GM21390 (cell line): ENCODE measurements at regions not wholly inside any gene's neighbourhood (a gene's known extent, or its start where the extent isn't known, plus 50 kb on each side); places are given as distances from the start of the nearest gene placed in this dataset.
"Not testable (repeated sequence)": the region's sequence is repeated elsewhere in the genome, so short reads cannot be mapped to it uniquely, and the experiment has no call there.

Experiments
- ATAC-seq: cut with Tn5 transposase; IDR thresholded peaks from one replicate; pipeline ENCODE4 v1.9.1; 2021; ENCODE audit not compliant: unreplicated experiment

DNA sequence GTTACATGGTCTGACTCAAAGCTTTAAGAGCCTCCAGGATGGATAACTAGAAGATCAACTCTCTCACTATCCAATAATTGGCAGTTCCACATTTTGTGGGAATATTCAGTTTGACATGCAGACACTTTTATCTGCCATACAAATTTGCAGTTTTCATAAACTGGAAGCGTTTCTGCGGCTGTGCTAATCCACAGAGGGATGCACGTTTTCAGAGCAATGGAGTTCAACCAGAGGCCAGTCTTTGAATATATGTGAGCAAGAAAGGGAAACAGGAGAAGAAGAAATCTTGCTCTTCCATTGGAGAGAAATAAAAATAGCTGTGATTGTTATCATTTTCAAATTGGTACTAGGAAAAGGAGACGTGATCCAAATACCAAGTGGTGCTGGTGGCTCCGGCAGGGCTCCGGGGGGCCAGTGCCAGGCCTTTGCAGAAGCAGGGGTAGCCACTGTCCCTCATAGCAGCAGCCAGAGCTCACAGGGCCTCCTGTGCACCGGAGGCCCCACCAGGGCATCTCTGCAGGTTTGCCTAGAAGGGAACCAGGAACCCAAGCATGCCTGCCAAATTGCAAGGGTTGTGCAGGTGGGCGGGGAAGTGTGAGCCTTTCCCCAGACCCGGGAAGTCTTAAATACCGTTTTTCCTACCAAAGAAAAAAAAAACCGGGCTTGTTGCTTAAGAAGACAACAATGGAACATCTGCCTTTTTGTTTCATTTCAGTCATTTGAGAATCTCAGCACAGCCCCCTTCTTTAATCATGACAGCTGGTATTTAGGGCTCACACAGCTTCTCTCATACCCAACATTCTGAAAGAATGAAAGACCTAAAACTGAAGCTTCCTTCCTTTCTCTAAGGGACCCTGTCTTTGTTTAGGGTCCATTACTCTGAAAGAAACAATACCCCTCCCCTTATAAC is 791.1 kb upstream of the SOX11 start:
- ATAC-seq, result no peak

DNA sequence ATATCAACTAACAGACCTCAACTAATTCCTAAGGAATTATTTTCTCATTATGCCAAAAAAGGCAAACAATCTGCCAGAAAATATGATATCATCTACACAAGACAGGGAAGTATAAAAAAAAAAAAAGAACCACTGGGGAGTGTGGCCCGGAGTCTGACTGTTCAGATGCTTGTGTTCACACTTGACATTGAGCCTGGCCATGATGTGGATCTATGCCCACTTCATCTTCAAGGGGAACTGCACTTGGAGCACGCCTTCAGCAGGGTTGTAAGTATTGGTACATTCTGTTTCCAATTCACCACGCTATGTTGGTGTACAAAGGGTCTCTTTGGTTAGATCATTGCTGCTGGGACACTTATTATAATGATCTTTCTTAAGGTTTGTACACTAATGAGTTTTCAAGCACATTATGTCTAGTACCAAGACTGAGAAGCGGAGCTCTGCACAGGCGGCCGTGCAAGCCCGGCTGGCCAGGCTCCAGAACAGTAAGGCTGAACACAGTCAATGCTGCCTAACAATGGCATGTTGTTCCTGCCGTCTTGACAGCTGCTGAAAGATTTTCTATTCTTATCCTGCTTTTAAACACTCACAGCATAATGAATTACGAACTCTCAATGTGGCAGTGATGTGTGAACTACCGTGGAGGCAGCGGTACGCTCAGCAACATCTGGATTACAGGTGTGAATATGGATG is 788.4 kb upstream of the SOX11 start:
- no peak for ATAC-seq

DNA sequence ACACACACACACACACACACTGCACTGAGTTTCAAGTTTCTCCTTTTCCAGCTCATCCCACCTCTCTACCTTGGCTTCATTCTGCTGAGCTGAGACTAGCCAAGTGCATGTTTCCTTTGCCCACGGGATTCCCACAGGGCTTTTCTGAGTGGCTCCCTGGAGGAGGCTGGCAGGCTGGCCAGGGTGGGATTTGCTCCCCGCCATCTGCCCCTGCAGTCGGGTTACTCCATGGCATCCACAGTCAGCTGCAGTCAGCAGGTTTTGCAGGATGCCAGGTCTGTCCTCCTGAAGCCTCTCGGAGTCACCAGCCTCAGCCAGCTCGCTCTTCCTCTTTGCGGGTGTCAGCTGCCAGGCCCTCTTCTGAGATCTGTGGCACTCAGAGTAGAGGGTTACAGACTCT is 783.7 kb upstream of the SOX11 start:
- no peak for ATAC-seq

DNA sequence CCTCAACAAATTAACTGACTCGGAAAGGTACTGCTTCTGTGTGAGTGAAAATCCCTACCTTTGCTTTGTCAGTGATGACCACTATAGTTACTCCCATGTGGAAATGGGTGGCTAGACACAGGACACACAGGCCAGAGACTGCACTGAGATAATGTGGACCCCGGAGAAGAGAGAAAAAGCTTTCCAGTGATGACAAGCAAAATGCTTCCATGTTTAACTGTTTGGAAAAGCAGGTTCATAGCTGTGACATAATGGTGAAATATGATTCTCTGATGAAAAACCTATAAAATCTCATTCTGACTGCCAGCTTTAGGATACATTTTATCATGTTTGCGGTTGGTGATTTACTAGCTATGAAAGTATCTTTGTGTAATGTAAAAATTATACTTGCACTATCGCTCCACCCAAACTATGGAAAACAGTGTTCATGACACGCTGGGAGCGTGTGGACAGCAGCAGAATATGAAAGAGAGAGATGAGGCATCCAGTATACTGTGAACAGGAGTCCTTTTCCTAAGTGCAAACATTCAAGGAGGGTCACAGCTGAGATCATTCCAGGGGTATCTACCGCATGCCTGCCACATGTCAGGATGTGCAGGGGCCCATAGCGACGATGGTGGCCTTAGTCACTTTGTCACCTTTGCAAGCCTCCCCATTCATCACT is 782.7 kb upstream of the SOX11 start:
- no peak for ATAC-seq

DNA sequence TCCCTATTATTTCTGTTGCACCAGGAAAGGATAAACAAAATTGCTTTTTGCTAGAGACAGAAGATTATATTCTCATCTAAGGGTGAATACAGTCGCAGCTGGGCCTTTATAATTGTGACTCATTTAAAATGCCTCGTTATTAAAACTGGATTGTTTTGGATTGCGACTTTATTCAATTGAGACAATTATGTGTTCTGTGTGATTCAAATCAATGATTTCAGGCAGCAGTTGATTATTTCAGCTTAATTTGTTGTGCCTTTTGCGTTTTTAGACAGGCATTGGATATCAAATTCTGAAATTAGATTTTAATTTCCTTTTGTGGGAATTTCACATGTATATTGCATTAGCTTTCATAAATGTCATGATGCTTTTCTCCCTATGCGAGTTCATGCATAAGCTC is 778.1 kb upstream of the SOX11 start:
- no peak for ATAC-seq

DNA sequence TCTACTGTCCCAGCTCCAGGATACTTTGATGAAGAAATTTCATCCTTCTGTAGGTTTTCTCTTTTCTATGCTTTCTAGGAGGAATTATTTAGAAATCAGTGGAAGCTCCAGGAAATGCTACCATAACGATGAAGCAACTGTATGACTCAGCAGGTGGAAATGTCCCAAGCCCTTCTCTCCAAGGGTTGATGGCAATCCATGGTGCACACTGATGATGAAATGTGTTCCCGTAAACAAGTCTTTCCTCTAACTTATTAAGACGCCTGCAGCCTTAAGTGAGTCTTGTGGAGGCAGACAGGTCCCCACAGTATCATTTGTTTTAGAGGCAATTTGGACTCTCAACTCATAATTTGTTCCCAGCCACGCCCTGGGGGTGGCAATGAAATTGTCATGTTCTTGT is 777.6 kb upstream of the SOX11 start:
- ATAC-seq, result no peak

DNA sequence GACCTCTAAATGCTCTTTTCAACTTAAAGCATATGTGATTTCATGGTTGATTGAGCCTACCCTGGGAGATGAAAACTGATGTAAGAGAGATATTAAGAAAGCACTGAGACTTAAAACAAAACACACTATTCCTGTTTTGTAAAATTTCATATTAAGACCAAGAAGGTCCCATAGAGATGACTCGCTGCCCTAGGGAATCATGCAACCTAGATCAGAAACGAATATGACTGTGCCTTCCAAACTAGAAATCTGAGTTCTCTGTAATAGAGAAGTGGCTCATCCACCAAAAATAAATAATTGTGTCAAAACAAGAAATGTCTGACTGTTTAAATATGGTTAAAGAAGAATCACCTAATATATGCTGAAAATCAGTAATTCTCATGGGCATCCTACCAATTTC is 776.8 kb upstream of the SOX11 start:
- no peak for ATAC-seq

DNA sequence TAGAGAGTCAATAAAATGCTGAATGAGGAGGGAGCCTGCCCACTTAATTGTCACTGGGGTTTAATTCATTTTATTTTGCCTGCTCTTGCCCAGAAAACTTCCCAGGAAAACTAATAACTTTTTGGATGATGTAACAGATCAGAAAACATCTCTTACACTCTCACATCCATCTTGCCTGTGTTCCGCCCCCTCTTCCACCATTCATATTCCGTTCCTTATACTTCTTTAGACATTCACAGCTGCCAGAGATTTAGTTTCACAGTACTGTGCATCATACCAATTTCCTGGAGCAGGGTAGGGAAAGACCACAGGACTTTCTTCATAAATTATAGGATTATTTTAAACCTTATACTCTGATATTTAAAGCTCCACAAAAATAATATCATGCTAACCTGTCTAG is 776.1 kb upstream of the SOX11 start:
- no peak for ATAC-seq

DNA sequence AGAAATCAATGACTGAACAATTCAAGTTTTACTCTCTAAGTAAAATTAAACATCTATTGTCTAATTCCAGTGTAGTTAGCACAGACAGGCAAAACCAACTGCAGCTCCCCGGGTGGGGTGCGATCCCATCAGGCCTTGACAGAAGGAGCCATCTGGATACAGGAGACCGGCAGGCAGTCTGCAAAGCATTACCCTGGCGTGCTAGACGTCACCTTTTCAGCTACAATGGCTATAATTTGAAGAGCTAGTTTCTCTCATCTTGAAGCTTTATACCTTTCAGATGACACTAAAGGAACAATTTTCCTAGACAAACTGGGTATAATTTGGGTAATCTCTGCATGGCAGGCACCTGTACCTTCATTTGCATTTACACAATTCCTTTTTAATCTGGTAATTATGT is 761.5 kb upstream of the SOX11 start:
- ATAC-seq, result no peak

DNA sequence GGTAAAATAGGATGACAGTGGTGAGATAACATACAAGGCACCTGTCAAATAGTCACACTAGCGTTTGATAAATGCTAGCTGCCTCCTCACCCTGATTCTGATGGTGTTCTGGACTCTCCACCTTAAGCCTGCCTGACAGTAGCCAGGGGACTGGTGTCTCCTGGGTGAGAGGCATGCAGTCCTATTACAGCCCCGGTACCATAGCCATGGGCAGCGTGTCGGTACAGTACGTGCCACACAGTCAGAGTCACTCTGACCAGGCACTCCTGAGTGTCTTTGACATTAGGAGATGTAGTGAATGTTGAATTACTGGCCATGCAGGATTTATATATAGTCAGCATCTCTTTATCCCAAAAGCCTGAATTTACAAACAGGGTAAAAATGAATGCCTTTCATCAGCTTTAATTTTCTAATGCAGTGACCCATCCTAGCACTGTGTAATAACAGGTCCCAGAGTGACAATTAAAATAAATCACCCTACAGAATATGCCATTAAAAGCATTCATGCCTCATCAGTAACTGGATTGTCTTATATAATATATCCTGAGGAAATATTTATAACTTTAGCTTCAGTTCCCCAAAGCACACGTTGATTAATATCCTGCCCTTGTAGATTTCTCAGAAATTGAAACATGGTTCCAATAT is 760.3 kb upstream of the SOX11 start:
- no peak for ATAC-seq

DNA sequence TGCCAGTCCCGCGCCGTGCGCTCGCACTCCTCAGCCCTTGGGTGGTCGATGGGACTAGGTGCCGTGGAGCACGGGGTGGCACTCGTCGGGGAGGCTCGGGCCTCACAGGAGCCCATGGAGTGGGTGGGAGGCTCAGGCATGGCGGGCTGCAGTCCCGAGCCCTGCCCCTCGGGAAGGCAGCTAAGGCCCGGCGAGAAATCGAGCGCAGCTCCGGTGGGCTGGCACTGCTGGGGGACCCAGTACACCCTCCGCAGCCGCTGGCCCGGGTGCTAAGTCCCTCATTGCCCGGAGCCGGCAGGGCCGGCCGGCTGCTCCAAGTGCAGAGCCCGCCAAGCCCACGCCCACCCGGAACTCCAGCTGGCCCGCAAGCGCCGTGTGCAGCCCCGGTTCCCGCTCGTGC is 756.9 kb upstream of the SOX11 start:
- ATAC-seq, result not testable (repeated sequence)

DNA sequence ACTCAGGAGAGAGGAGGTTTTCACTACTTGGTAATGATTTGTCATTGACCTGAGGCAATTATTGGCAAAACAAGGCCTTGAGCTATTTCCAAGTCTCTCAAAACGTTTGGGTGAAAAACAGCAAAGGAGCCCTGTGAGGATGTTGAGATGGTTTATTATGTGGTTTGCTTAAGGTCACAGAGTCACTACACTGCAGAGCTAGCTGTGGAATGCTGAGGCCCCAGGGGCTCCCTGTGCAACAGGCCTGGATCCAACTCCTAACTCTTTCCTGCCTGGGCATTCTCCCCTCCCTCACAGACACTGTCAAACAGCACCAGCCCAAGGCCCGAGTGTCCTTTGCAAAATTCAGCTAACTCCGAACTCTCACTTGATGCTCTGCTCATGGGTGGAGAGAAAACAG is 754.6 kb upstream of the SOX11 start:
- ATAC-seq, result no peak

DNA sequence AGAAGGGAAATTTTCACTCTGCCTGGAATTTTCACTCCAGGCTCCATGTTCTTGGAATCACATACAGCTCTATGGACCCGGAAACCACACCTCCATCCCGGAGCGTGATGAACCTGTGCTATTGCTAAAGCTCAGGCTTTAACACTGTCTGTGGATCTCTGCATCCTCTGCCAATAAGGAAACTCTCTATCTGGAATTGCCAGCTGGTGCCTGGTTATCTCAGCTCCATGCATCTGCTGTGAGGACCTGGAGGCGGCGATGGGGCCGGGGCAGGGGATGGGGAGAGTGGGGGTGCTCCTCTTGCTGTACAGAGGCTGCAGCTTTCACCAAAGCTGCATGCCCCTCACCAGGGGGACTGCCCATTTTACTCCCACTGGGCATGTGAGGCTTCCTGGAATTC is 754.0 kb upstream of the SOX11 start:
- no peak for ATAC-seq

DNA sequence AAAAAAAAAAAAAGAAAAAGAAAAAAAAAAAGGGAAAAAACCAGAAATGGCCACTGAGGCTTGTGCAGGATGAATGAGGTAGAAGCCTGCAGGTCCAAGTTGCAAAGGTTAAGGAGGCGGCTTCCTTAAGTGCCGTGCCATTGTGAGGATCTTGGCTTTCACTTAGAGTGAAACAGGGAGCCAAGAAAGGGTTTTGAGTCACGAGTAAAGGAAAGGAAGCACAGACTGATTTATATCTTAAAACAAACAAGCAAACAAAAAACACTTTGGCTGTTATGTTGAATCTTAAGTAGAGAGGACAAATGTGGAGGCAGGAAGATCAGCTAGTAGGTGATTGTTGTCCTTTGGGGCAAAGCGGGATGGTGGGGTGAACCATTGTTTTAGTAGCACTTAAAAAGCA is 749.7 kb upstream of the SOX11 start:
- no peak for ATAC-seq

DNA sequence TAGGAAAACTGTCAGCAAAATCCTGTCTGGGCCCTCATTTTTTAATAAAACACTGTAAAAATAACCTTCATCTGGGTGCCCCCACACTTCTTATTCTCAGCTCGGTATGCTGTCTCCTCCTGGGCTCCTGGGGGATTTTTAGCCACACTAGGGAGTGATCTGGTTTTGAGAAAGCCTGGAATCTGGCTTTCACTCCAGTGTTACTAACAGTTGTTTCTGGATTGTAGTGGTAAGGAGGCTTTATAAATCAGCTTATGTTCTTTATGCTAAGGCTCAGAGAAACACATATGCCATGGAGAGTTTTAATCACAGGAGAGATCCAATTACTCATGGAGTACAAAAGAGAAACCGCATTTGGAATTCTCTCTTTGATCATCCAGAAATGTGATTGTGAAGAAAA is 744.3 kb upstream of the SOX11 start:
- ATAC-seq, result no peak

DNA sequence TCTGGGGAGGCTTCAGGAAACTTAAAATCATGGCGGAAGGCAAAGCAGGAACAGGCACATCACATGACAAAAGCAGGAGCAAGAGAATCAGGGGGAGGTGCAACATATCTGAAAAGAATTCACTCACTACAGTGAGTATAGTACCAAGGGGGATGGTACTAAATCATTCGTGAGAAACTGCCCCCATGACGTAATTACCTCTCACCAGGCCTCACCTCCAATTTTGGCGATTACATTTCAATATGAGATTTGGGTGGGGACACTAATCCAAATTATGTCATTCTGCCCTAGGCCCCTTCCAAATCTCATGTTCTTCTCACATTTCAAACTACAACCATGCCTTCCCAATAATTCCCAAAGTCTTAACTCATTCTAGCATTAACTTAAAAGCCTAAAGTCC is 740.8 kb upstream of the SOX11 start:
- no peak for ATAC-seq

DNA sequence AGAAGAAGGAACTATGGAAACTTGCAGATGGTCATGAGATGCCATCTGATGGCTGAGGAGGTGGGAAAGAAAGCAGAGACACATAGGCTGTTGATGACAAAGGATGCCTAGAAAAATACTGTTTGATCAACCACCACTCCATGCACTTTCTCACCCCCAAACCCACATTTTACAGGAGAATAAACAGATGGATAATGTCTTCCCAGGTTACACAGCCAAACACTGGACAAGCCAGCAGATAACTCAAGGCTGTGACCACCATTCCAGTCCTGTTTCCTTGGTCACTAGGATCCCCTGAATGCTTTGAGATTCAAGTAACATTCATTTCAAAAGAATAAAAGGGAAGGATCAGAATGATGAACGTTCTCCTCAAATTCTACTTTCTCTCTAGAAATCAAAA is 733.0 kb upstream of the SOX11 start:
- no peak for ATAC-seq

DNA sequence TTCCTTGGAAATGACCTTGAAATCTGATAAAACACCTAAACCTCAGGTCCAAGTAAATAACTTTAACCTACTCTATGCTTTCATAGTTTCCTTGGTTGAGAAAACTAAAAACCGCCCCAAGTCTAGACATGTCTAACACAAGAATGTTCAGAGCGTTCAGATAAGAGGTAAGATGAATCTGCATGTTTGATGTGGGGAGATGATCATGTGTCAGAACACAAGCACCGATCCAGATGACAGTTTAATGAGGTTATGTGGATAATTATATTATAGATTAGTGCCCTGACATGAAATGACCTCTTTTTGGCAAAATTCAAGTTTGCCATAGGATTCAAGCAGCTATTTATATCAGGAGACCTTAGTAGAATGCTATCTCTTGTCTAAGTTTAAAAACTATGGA is 729.8 kb upstream of the SOX11 start:
- ATAC-seq, result no peak

DNA sequence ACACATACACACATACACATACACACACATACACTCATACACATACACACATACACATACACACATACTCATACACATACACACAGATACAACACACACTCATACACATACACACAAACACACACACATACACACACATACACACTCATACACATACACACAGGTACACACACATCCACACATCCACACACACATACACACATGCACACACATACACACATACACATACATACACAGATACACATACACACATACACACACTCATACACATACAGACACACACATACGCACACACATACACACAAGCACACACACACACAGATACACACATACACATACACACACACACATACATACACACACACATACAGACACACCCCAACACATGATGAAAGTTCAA is 729.1 kb upstream of the SOX11 start:
- no peak for ATAC-seq

DNA sequence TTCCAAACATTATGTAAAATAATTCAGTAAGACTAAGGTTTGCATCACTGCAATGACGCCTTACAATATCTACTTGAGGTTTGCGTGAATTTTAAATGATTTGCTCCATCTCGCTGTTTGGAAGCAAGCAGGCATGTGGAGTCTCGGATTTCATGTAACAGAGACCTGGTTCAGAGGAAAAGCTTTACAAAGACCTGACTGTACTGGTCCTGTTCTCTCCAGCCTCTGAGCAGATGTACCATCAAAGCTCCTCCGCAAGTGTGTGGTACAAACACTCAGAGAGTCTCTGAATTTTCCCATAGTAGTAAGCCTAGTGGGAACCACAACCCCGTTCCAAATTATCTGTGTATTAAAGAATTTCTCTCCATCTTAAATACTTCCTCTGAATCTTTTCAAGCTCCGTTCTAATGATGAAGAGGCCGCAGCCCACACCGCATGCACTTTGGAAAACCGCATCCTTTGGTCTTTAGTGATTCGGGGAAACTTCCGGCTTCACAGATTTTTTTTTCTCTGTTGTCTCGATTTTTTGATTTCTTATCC is 728.1 kb upstream of the SOX11 start:
- ATAC-seq, result no peak

DNA sequence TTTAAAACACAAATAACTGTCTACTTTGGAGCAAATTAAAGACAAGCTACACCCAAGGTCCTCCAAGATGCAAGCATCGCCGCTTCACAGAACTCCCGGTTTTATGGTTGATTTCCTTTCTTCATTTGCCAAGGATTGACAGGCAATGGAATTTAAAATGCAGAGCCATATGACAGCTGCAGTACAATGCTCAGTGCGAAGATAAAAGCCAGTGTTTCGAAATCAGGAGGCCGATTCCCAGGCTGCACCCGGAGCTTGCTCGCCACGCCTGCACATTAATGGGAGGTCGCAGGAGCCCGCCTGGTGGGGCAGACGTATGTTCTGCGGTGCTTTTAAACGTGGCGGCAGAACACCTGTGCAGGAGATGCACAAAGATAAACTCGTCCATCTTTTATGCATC is 727.6 kb upstream of the SOX11 start:
- ATAC-seq, result no peak
